Osteocyte (in vitro differentiated cells): ENCODE measurements at regions not wholly inside any gene's neighbourhood (a gene's known extent, or its start where the extent isn't known, plus 50 kb on each side); places are given as distances from the start of the nearest gene placed in this dataset.

Source experiments
- DNase-seq: peaks from one replicate; pipeline ENCODE4 v3.0.0; 2021; ENCODE audit warnings: mixed read lengths; ENCODE audit not compliant: unreplicated experiment; ENCODE audit errors: extremely low spot score
- H3K27ac Mint-ChIP-seq: one replicate; pipeline ENCODE4 v1.8.0; 2021; ENCODE audit warnings: mild to moderate bottlenecking, mixed read lengths; ENCODE audit not compliant: unreplicated experiment
- H3K27me3 Mint-ChIP-seq: one replicate; pipeline ENCODE4 v1.8.0; 2021; ENCODE audit warnings: mixed read lengths; ENCODE audit not compliant: unreplicated experiment
- H3K36me3 Mint-ChIP-seq: one replicate; pipeline ENCODE4 v1.8.0; 2021; ENCODE audit warnings: mixed read lengths; ENCODE audit not compliant: unreplicated experiment
- H3K4me1 Mint-ChIP-seq: one replicate; pipeline ENCODE4 v1.8.0; 2021; ENCODE audit warnings: mixed read lengths; ENCODE audit not compliant: unreplicated experiment
- H3K4me3 Mint-ChIP-seq: one replicate; pipeline ENCODE4 v1.8.0; 2021; ENCODE audit warnings: mild to moderate bottlenecking, moderate library complexity, mixed read lengths; ENCODE audit not compliant: unreplicated experiment
- H3K9me3 Mint-ChIP-seq: one replicate; pipeline ENCODE4 v1.8.0; 2021; ENCODE audit warnings: mixed read lengths; ENCODE audit not compliant: unreplicated experiment
- CTCF ChIP-seq: fragments of 200-600 bp; sonication (generic); IDR thresholded peaks from 2 replicates; pipeline ENCODE4 v1.5.0; 2021; ENCODE audit warnings: antibody characterized with exemption, mild to moderate bottlenecking, moderate library complexity

DNA sequence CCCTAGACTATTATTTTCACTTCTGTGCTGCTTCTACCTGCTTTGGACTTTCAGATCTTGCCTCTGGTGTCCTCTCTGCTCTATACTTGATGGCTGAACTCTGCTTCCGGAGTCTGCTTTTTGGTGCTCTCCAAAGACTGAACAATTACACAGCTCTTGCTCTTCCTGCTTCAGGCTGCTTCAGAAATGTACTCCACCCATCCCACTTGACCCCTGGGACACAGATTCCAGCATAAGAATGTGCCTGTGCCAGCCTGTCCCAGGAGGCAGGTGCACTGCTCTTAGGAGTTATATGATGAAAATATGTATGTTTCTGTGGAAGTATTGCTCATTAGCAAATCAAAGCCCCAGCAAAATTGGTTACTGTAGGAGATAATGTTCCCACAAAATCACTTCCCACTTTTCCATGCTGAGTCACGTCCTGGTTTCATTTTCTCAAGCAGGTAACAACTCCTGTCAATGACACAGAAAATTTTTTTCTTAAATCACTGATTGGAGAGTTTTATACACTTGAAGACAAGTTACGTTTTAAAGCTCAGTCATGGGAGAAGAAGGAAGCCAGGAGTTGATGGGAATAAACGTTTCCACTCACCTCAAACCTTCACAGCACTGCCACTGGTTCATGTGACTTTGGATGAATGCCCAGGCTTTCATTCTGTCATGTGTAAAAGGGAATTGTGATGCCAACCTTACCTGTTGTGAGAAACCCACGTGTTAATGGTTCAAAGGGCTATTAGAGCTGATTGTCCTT lies 239.4 kb upstream of the ZPLD1 start:
- Mint-ChIP-seq H3K4me3 (no peak overlapping the region), H3K9me3 (no peaks in the 10 kb centered on the region), H3K27me3 (no peaks in the 10 kb centered on the region), H3K4me1 (peaks cover 7% of the 10 kb centered on the region), H3K27ac (no peak overlapping the region), H3K36me3 (no peaks in the 10 kb centered on the region)
- no peak for TF ChIP-seq CTCF
- no peak for DNase-seq

- H3K36me3 Mint-ChIP-seq, result no peaks in the 10 kb centered on the region
- DNase-seq, result no peak
- peaks cover 12% of the 10 kb centered on the region for H3K9me3 Mint-ChIP-seq
- no peak overlapping the region for H3K4me3 Mint-ChIP-seq
- no peak for TF ChIP-seq CTCF
- H3K4me1 Mint-ChIP-seq, result peaks cover 2% of the 10 kb centered on the region
- no peak overlapping the region for H3K27ac Mint-ChIP-seq
- no peaks in the 10 kb centered on the region for H3K27me3 Mint-ChIP-seq
These were observed 234.7 kb upstream of the ZPLD1 start for GRCh38 chr3:102200126-102200525.

GRCh38 chr3:102200560-102200959 lies 234.3 kb upstream of the ZPLD1 start:
- Mint-ChIP-seq H3K9me3 (peaks cover 12% of the 10 kb centered on the region), H3K4me3 (no peak overlapping the region), H3K4me1 (no peaks in the 10 kb centered on the region), H3K27ac (no peak overlapping the region), H3K36me3 (no peaks in the 10 kb centered on the region), H3K27me3 (no peaks in the 10 kb centered on the region)
- no peak for TF ChIP-seq CTCF
- DNase-seq, result no peak

- H3K36me3 Mint-ChIP-seq, result no peaks in the 10 kb centered on the region
- no peak for TF ChIP-seq CTCF
- no peak overlapping the region for H3K27ac Mint-ChIP-seq
- H3K27me3 Mint-ChIP-seq, result peaks cover 3% of the 10 kb centered on the region
- peaks cover 18% of the 10 kb centered on the region for H3K9me3 Mint-ChIP-seq
- peaks cover 7% of the 10 kb centered on the region for H3K4me1 Mint-ChIP-seq
- DNase-seq, result no peak
- no peak overlapping the region for H3K4me3 Mint-ChIP-seq
These were observed 229.2 kb upstream of the ZPLD1 start for GRCh38 chr3:102205647-102206046.

GRCh38 chr3:102206511-102207031 lies 228.2 kb upstream of the ZPLD1 start:
- TF ChIP-seq CTCF, result no peak
- DNase-seq, result no peak
- H3K9me3 Mint-ChIP-seq, result peaks cover 18% of the 10 kb centered on the region
- no peak overlapping the region for H3K4me3 Mint-ChIP-seq
- H3K27me3 Mint-ChIP-seq, result peaks cover 3% of the 10 kb centered on the region
- no peak overlapping the region for H3K27ac Mint-ChIP-seq
- H3K36me3 Mint-ChIP-seq, result no peaks in the 10 kb centered on the region
- H3K4me1 Mint-ChIP-seq, result peaks cover 7% of the 10 kb centered on the region
